ENCODE measurements at regions not wholly inside any gene's neighbourhood (a gene's known extent, or its start where the extent isn't known, plus 50 kb on each side); places are given as distances from the start of the nearest gene placed in this dataset.

GRCh38 chr20:3316136-3316535 is 77.1 kb upstream of the SLC4A11 start:
- TF ChIP-seq CTCF (IDR thresholded peaks at IDR 0.05; ENCODE audit: poor library complexity) = no peak
- TF ChIP-seq EZH2 (IDR thresholded peaks at IDR 0.05; ENCODE audit: borderline replicate concordance) = no peak
